Endothelial cell of umbilical vein (primary cell): ENCODE measurements at regions not wholly inside any gene's neighbourhood (a gene's known extent, or its start where the extent isn't known, plus 50 kb on each side); places are given as distances from the start of the nearest gene placed in this dataset.

Source experiments
- EZH2 ChIP-seq: IDR thresholded peaks from 2 replicates; pipeline ENCODE4 v1.6.1; 2012; ENCODE audit warnings: borderline replicate concordance, low read depth, mild to moderate bottlenecking, moderate library complexity, low read length, inconsistent platforms; ENCODE audit not compliant: severe bottlenecking
- FOS ChIP-seq: IDR thresholded peaks from 2 replicates; pipeline ENCODE4 v1.6.1; 2011; ENCODE audit warnings: mild to moderate bottlenecking, low read length, moderate library complexity, borderline replicate concordance; ENCODE audit not compliant: insufficient read depth
- JUN ChIP-seq: IDR thresholded peaks from 2 replicates; pipeline ENCODE4 v1.6.1; 2011; ENCODE audit warnings: borderline replicate concordance, low read depth; ENCODE audit not compliant: insufficient read length, insufficient read depth
- MYC ChIP-seq: IDR thresholded peaks from one replicate; pipeline ENCODE4 v1.6.1; 2011; ENCODE audit warnings: mild to moderate bottlenecking, low read depth, low read length
- POLR2A ChIP-seq: IDR thresholded peaks from 2 replicates; pipeline ENCODE4 v1.6.1; 2012; ENCODE audit warnings: low read depth, mild to moderate bottlenecking, control low read depth, low read length
- POLR2AphosphoS5 ChIP-seq: IDR thresholded peaks from 2 replicates; pipeline ENCODE4 v1.6.1; 2012; ENCODE audit warnings: low read depth, mild to moderate bottlenecking, control low read depth, low read length, moderate library complexity; ENCODE audit not compliant: insufficient read depth
- TF ChIP-seq, protein P1 (sequence below), 2 donors: IDR thresholded peaks; 1 replicate in 1 of 2; 2 replicates in 1 of 2; pipeline ENCODE4 v1.5.1; 2011; ENCODE audit warnings: low read length in 2 of 2, mild to moderate bottlenecking in 2 of 2, moderate library complexity in 2 of 2, control low read depth in 1 of 2, inconsistent platforms in 1 of 2, low read depth in 1 of 2; ENCODE audit not compliant: insufficient read depth in 1 of 2; ENCODE audit errors: extremely low read depth in 1 of 2
- TF ChIP-seq, protein P2 (sequence below): IDR thresholded peaks from 2 replicates; pipeline ENCODE4 v1.6.1; 2011; ENCODE audit not compliant: insufficient read depth, insufficient read length

DNA sequence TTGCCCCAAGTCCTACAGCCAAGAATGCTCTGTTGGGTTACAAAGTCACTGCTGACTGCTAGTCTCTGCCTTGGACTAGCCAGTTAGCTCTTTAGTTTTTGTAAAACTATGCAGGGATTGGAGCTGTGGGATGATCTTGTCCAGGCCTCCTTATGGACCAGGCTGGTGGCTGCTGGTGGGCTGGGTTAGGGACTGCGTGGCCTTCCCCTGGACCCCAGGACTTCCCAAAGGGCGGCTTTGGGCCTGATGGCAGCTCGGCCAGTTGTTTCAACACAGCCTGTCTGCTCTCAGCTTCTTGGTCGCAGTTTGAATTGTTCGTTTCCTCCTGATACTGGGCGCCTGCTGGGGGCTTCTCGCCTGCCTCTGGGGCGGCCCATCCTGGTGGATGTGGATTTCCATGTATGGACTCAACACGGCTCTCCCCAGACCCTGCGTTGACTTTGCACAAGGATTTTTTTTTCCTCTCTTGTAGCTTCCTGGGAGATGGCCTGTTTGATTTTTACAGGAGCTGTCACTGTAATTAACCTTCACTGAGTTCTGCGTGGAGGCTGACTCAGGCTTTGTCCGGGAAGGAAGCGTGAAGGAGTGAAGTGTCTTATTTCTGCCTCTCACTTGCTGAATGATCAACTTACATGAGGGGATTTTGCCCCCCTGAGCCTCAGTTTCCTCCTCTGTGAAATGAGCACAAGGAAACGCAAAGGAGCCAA, 91.9 kb upstream of the NEURL1B start:
- TF ChIP-seq, protein P1, sequence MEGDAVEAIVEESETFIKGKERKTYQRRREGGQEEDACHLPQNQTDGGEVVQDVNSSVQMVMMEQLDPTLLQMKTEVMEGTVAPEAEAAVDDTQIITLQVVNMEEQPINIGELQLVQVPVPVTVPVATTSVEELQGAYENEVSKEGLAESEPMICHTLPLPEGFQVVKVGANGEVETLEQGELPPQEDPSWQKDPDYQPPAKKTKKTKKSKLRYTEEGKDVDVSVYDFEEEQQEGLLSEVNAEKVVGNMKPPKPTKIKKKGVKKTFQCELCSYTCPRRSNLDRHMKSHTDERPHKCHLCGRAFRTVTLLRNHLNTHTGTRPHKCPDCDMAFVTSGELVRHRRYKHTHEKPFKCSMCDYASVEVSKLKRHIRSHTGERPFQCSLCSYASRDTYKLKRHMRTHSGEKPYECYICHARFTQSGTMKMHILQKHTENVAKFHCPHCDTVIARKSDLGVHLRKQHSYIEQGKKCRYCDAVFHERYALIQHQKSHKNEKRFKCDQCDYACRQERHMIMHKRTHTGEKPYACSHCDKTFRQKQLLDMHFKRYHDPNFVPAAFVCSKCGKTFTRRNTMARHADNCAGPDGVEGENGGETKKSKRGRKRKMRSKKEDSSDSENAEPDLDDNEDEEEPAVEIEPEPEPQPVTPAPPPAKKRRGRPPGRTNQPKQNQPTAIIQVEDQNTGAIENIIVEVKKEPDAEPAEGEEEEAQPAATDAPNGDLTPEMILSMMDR (IDR thresholded peaks at IDR 0.05; ENCODE audit: extremely low read depth in 1 of 2, insufficient read depth in 1 of 2, low read depth in 1 of 2, low read length in 2 of 2): no peak
- TF ChIP-seq, protein P2, sequence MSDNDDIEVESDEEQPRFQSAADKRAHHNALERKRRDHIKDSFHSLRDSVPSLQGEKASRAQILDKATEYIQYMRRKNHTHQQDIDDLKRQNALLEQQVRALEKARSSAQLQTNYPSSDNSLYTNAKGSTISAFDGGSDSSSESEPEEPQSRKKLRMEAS: no peak
- TF ChIP-seq POLR2A: no peak
- no peak for TF ChIP-seq MYC
- no peak for TF ChIP-seq POLR2AphosphoS5
- no peak for TF ChIP-seq EZH2
- TF ChIP-seq JUN: no peak
- no peak for TF ChIP-seq FOS
